Uterus (tissue), 2 donors: ENCODE measurements at regions not wholly inside any gene's neighbourhood (a gene's known extent, or its start where the extent isn't known, plus 50 kb on each side); places are given as distances from the start of the nearest gene placed in this dataset.

Source experiments
- CTCF ChIP-seq, 4 experiments: fragments of 200-600 bp in 2 of 4; fragments of 450-650 bp in 2 of 4; sonication (generic) in 2 of 4; IDR thresholded peaks; one replicate each; pipeline ENCODE4 v1.5.1; 2016 to 2019; ENCODE audit warnings: antibody characterized with exemption in 4 of 4, mild to moderate bottlenecking in 2 of 4, moderate library complexity in 1 of 4
- POLR2A ChIP-seq, 2 donors: fragments of 450-650 bp; IDR thresholded peaks; one replicate each; pipeline ENCODE4 v1.6.1; 2016; ENCODE audit warnings: antibody characterized with exemption in 2 of 2, mild to moderate bottlenecking in 1 of 2, moderate library complexity in 1 of 2

- no peak for TF ChIP-seq CTCF (IDR thresholded peaks at IDR 0.05)
- no peak for TF ChIP-seq POLR2A (IDR thresholded peaks at IDR 0.05)
These were observed 135.7 kb downstream of the CMPK2 start for GRCh38 chr2:6730003-6730402.
